GM20431 (cell line): ENCODE measurements at regions not wholly inside any gene's neighbourhood (a gene's known extent, or its start where the extent isn't known, plus 50 kb on each side); places are given as distances from the start of the nearest gene placed in this dataset.

ENCODE experiments used
- in situ Hi-C: fragments of 300-500 bp; cut with MseI, MboI; formaldehyde crosslinking; loops from one replicate; pipeline ENCODE4 v1.15.0; 2020; ENCODE audit warnings: low sequenced_read_pairs; ENCODE audit not compliant: unreplicated experiment

DNA sequence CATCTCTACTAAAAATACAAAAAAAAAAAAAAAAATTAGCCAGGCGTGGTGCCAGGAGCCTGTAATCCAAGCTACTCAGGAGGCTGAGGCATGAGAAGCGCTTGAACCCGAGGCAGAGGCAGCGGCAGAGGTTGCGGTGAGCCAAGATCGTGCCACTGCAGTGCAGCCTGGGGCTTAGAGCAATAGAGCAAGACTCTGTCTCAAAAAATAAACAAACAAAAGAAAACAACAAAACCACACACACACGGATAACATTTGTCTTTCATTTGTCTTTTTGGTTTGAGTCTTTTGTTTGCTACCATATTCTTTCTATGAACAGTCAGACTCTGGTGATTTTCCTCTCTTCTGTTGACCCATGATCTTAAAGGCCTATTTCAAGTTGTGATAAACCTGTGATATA is 1168.3 kb upstream of the WWC1 start:
- in situ Hi-C loops: no loop called here

GRCh38 chr5:167128581-167128980 is 1162.9 kb upstream of the WWC1 start:
- in situ Hi-C loops: no loop called here

DNA sequence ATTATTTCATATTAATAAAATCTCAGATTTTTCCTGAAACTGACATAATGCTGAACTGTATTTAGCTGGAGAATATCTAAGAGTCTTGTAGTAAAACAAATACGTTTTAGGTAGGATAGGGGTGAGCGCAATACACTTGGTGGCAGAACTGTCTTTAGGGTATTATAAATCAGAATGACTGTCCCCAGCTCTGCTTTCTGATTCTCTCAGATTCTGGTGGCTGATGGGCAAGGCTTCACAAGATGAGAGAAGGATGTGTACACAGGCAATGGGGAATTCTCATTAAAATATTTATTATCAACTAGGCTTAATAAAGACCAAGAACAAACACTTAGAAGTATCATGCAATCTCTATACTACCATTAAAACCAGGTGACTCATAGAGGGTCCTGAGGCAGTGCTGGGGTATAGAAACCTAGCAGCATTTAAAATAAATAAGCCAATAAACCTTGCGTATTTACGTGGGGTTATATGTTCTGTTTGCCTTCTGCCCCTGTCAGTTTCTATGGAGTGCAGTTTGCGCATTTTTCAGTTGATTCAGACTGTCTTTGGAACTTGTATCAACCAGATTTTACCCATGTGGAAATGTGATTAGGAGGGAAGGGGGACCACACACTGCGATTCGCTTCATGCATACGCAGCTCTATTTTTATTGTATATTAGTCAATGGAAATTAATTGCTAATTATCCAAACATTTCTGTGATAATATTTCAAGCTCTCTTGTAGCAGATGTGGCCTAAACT is 1150.7 kb upstream of the WWC1 start:
- in situ Hi-C loops: no loop called here

- in situ Hi-C loops: no loop called here
Observed at GRCh38 chr5:167143716-167144115, 1147.7 kb upstream of the WWC1 start.

GRCh38 chr5:167145841-167146240 is 1145.6 kb upstream of the WWC1 start:
- in situ Hi-C loops: no loop called here

GRCh38 chr5:167147879-167148278 is 1143.6 kb upstream of the WWC1 start:
- in situ Hi-C loops: no loop called here

DNA sequence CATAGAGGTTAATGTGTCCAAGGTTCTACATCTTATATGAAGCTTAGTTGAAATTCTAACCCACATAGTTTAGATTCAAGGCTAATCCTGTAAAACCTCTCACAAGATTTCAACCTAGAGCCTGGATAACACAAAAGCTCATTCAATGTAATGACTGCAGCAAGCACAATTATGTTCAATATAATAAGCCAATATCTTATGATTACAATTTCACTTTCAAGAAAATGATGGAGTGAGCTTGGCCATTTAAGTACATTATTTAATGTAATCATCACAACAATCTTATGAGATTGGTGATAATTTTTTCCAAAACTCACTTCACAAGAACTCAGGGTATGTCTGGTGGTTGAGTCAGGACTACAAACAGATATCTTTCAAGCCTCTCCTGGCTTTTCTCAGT is 1140.8 kb upstream of the WWC1 start:
- in situ Hi-C loops: no loop called here

- in situ Hi-C loops: no loop called here
Observed at GRCh38 chr5:167152561-167152960, 1138.9 kb upstream of the WWC1 start.

- in situ Hi-C loops: no loop called here
Observed at GRCh38 chr5:167155387-167156005, 1135.9 kb upstream of the WWC1 start.

DNA sequence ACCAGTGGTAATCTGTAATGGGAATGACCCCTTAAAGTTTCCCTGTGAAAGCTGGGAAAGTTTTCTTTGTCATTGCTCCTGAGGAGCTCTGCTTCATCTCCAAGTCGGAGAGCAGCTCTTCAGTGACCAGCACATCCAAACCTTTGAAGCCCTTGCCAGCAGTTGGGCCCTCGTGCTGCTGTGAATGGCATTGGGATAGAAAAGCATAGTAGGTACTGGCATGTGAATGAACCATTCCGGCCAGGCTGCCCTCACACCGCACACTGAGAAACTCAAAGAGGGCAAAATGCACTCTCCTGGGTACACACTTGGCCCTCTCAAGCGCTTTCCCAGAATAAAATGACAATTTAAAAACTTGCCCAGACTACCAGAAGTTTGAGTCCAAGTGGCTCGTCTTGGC is 1135.0 kb upstream of the WWC1 start:
- in situ Hi-C loops: no loop called here

DNA sequence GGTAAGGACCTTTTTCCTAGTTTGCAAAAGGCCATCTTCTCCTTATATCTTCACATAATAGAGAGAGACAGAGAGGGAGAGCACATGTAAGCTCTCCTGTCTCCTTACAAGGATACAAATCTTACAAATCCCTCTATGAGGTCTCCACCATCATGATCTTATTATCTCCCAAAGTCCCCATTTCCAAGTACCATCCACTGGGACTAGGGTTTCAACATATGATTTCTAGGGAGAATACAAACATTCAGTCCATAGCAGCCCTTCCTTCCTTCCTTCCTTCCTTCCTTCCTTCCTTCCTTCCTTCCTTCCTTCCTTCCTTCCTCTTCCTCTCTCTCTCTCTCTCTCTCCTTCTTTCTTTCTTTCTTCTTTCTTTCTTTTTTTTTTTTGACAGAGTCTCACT is 1132.9 kb upstream of the WWC1 start:
- in situ Hi-C loops: no loop called here

DNA sequence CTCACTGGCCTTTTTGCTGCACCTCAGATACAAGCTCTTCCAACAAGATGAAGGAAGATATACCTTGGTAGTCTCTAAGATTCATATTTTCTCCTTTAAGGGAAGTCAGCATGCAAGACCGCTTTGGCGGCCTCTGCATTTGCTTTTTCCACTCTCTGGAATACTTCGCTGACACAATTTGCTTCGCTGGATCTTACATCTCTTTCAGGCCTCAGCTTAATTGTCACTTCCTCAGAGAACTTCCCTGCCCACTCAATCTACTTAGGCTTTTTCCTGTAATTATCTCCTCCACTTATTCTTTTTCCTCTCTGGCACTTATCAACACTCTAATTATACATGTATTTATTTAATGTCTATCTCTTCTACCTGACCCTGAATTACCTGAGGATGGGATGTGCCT is 1131.1 kb upstream of the WWC1 start:
- in situ Hi-C loops: no loop called here

DNA sequence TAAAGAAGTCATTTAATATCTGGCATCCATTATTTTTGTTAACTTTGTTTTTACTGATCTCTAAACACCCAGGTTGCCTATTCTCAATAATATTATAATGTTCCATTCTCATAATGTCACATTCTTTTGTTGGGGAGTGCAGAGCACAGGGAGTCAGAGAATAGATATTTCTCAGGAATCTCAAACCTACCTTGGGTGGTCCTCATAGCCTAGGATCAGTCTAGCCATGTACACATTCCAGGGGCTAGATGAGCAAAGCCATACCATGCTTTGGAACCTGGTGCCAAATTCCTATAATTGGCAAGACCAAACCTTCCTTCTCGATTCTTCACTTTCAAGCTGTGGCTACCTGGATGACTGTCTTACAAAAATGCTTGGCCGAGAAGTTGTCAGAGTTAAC is 1124.7 kb upstream of the WWC1 start:
- in situ Hi-C loops: no loop called here

DNA sequence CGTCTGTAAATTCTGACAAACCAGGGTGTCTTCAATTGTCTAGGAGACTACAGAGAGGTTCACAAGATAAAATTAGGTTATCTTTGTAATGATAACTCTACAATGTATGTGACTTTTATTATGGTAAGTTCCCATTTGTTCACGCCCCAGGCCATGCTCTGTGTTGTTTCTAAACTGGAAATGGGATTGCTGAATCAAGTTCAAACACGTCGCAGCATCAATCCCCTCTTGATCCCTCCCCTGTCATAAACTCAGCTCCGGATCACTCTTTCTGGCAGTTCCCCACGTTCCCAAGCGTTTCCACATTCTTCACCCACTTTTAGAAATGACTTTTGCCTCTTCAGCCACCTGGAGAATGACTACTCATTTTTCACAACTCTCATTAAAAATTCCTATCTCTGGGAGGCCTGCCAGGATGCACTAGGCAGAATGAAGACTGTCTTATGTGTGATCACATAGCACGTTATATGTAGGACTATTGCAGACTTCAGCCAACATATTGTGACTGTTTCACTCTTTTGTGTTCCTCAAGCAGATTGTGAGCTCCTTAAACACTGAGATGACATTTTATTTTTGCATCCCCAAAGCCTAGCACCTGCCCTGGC is 1124.2 kb upstream of the WWC1 start:
- in situ Hi-C loops: no loop called here

GRCh38 chr5:167168971-167169370 is 1122.5 kb upstream of the WWC1 start:
- in situ Hi-C loops: no loop called here

- in situ Hi-C loops: no loop called here
Observed at GRCh38 chr5:167171056-167171455, 1120.4 kb upstream of the WWC1 start.

- in situ Hi-C loops: no loop called here
Observed at GRCh38 chr5:167177736-167178135, 1113.7 kb upstream of the WWC1 start.

DNA sequence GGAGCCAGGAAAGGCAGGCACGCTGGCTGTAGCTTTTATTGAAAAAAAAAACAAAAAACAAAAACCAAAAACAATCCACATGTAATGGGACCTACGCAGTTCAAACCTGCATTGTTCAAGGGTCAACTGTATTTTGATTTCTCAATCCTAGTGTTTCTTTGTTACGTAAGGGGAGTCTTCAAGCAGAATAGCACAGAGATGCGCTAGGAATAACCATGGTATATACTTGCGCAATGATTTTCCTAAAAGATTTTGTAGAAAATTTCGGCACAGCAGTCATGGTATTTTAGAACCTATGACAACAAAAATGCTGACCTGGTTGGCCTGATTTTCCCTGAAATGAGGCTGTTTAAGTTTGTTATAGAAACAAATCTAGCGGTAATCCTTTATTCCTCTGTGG is 1110.5 kb upstream of the WWC1 start:
- in situ Hi-C loops: no loop called here

GRCh38 chr5:167205881-167206280 is 1085.6 kb upstream of the WWC1 start:
- in situ Hi-C loops: no loop called here

GRCh38 chr5:167207081-167207480 is 1084.4 kb upstream of the WWC1 start:
- in situ Hi-C loops: no loop called here

GRCh38 chr5:167208911-167209310 is 1082.5 kb upstream of the WWC1 start:
- in situ Hi-C loops: no loop called here
